Stimulated activated naive CD4-positive, alpha-beta T cell (primary cell): ENCODE measurements at regions not wholly inside any gene's neighbourhood (a gene's known extent, or its start where the extent isn't known, plus 50 kb on each side); places are given as distances from the start of the nearest gene placed in this dataset.
"Not testable (repeated sequence)": the region's sequence is repeated elsewhere in the genome, so short reads cannot be mapped to it uniquely, and the experiment has no call there.

ENCODE experiments used
- DNase-seq, 6 experiments: peaks; one replicate each; lab custom pipeline; 2025; lab: John Stamatoyannopoulos, UW

- DNase-seq, result not testable (repeated sequence)
These were observed 587.8 kb upstream of the CLINT1 start for GRCh38 chr5:158446761-158447160.

GRCh38 chr5:158439204-158439603, 580.3 kb upstream of the CLINT1 start:
- not testable (repeated sequence) for DNase-seq

- DNase-seq, result no peak
These were observed 577.5 kb upstream of the CLINT1 start for GRCh38 chr5:158436271-158437065.

GRCh38 chr5:158435161-158435616, 576.2 kb upstream of the CLINT1 start:
- peak in 4 of 6 experiments; percentile 12 to 72 (median 70) for DNase-seq

GRCh38 chr5:158434749-158435148, 575.8 kb upstream of the CLINT1 start:
- no peak for DNase-seq

- no peak for DNase-seq
These were observed 574.7 kb upstream of the CLINT1 start for GRCh38 chr5:158433634-158434033.

- DNase-seq, result peak in 1 of 6 experiments; percentile 23
These were observed 572.6 kb upstream of the CLINT1 start for GRCh38 chr5:158431369-158432029.

- no peak for DNase-seq
These were observed 571.8 kb upstream of the CLINT1 start for GRCh38 chr5:158430798-158431167.

GRCh38 chr5:158430166-158430797, 571.3 kb upstream of the CLINT1 start:
- no peak for DNase-seq

GRCh38 chr5:158429564-158429963, 570.6 kb upstream of the CLINT1 start:
- no peak for DNase-seq

GRCh38 chr5:158423623-158424200, 564.8 kb upstream of the CLINT1 start:
- DNase-seq, result no peak

GRCh38 chr5:158422653-158423515, 563.9 kb upstream of the CLINT1 start:
- DNase-seq, result no peak

GRCh38 chr5:158421319-158421718, 562.4 kb upstream of the CLINT1 start:
- no peak for DNase-seq

GRCh38 chr5:158419186-158419585, 560.2 kb upstream of the CLINT1 start:
- no peak for DNase-seq

- no peak for DNase-seq
These were observed 555.8 kb upstream of the CLINT1 start for GRCh38 chr5:158414780-158415179.

- DNase-seq, result no peak
These were observed 555.4 kb upstream of the CLINT1 start for GRCh38 chr5:158414333-158414762.

GRCh38 chr5:158413122-158413680, 554.3 kb upstream of the CLINT1 start:
- DNase-seq, result no peak

GRCh38 chr5:158410976-158411375, 552.0 kb upstream of the CLINT1 start:
- no peak for DNase-seq

GRCh38 chr5:158409507-158409906, 550.6 kb upstream of the CLINT1 start:
- DNase-seq, result no peak

GRCh38 chr5:158407824-158408195, 548.9 kb upstream of the CLINT1 start:
- DNase-seq, result no peak
